ENCODE measurements at regions not wholly inside any gene's neighbourhood (a gene's known extent, or its start where the extent isn't known, plus 50 kb on each side); places are given as distances from the start of the nearest gene placed in this dataset.

DNA sequence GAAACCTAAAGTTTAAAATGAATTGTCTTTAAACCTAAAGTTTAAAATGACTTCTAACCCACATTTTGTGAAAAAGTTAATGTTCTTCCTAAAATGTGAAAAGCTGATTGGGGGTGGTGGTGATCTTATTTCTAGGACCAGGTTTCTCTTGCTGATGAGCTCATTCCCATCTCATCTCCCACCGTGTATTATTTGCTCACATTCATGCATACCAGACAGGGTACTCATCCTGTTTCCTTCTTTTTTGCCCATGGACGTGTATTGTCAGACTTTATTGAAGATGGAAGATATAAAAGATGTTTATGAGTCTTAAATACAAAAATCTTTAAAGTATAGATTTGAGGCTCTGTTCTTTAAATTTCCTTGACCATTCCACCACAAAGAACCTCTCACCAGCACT, 70.1 kb upstream of the MPHOSPH6 start:
- no peak for DNase-seq (ENCODE audit: low spot score)

DNA sequence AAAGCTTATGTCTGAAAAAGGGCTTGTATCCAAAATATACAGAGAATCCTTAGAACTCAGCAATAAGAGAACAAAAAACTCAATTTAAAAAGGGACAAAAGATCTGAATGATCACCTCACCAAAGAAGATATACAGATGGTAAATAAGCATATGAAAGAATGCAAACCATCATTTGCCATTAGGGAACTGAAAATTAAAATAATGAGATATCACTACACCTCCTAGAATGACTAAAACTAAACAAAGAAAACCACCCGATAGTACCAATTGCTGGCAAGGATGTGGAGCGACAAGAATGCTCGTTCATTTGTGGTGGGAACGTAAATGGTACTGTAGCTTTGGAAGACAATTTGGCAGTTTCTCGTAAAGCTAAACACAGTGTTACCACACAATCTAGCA, 66.9 kb upstream of the MPHOSPH6 start:
- DNase-seq (ENCODE audit: low spot score) = no peak

- DNase-seq (ENCODE audit: low spot score) = no peak
These were observed 66.4 kb upstream of the MPHOSPH6 start for GRCh38 chr16:82236415-82236814.

- no peak for DNase-seq (ENCODE audit: low spot score)
These were observed 62.8 kb upstream of the MPHOSPH6 start for GRCh38 chr16:82232806-82233205.

DNA sequence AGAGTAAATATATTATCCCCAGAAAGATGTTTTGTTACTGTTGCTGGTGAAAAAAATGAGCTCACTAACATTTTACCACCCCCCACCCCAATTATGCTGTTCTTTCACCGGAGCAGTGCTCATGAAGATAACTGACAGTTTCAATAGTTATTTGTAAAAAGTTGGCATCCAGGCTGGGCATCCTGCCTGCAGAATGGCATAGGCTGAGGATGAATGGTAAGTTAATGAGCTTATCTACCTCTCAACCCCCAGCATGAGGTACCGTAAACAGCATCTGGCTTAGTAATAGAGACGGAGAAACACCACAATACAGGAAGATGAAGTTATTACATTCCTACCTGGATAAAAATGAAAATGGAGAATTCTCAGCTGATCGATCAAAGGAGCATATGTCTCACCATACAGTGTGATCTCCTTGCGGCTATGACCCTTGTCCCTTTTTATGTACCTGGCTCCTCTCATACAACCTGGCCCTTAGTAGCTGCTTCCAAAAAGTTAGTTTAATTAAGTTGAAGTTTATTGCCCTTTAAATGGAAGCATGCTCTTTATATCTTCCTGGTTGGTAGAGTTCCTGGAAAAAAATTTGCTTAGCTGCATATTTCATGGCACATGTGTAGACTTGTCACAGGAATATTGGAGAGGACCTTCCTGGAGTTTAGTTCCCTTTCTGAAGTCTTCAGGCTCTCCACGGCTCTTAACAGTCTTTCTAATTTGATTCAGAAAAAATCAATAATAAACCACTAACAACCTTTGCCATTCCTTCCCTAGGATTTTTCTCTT, 61.2 kb upstream of the MPHOSPH6 start:
- DNase-seq (ENCODE audit: low spot score) = no peak

GRCh38 chr16:82229800-82230619, 60.0 kb upstream of the MPHOSPH6 start:
- DNase-seq (ENCODE audit: low spot score) = peak; percentile 59

GRCh38 chr16:82226327-82226726, 56.3 kb upstream of the MPHOSPH6 start:
- DNase-seq (ENCODE audit: low spot score) = no peak

- no peak for DNase-seq (ENCODE audit: low spot score)
These were observed 54.8 kb upstream of the MPHOSPH6 start for GRCh38 chr16:82224821-82225220.

GRCh38 chr16:82220541-82220940, 50.5 kb upstream of the MPHOSPH6 start:
- DNase-seq (ENCODE audit: low spot score) = no peak
